NT2/D1 (cell line): ENCODE measurements at regions not wholly inside any gene's neighbourhood (a gene's known extent, or its start where the extent isn't known, plus 50 kb on each side); places are given as distances from the start of the nearest gene placed in this dataset.

Experiments used
- YY1 ChIP-seq: IDR thresholded peaks from 2 replicates; pipeline ENCODE4 v1.6.1; 2011; ENCODE audit not compliant: insufficient read length, insufficient read depth
- ZNF274 ChIP-seq: IDR thresholded peaks from 2 replicates; pipeline ENCODE4 v1.6.1; 2011; ENCODE audit warnings: mild to moderate bottlenecking, low read depth, low read length

DNA sequence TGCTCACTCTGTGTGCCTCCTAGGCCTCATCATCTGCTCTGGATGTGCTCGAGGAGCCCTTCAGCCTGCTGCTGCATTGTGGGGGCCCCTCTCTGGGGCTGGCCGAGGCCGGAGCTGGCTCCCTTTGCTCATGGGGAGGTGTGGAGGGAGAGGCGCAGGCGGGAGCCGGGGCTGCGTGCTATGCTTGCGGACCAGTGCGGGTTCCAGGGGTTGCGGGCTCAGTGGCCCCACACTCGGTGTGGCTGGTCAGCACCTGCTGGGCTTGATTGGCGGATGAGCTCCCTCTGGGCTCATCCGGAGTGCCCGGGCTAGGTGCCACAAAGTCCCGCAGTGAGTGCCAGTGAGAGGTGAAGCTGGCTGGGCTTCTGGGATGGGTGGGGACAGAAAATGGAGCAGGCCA, 264.2 kb downstream of the SI start:
- TF ChIP-seq YY1 (no peak), ZNF274 (no peak)
